Endothelial cell of umbilical vein (primary cell): ENCODE measurements at regions not wholly inside any gene's neighbourhood (a gene's known extent, or its start where the extent isn't known, plus 50 kb on each side); places are given as distances from the start of the nearest gene placed in this dataset.

Source experiments
- EZH2 ChIP-seq: IDR thresholded peaks from 2 replicates; pipeline ENCODE4 v1.6.1; 2012; ENCODE audit warnings: borderline replicate concordance, low read depth, mild to moderate bottlenecking, moderate library complexity, low read length, inconsistent platforms; ENCODE audit not compliant: severe bottlenecking
- TF ChIP-seq, protein P1 (sequence below), 2 donors: IDR thresholded peaks; 1 replicate in 1 of 2; 2 replicates in 1 of 2; pipeline ENCODE4 v1.5.1; 2011; ENCODE audit warnings: low read length in 2 of 2, mild to moderate bottlenecking in 2 of 2, moderate library complexity in 2 of 2, control low read depth in 1 of 2, inconsistent platforms in 1 of 2, low read depth in 1 of 2; ENCODE audit not compliant: insufficient read depth in 1 of 2; ENCODE audit errors: extremely low read depth in 1 of 2

DNA sequence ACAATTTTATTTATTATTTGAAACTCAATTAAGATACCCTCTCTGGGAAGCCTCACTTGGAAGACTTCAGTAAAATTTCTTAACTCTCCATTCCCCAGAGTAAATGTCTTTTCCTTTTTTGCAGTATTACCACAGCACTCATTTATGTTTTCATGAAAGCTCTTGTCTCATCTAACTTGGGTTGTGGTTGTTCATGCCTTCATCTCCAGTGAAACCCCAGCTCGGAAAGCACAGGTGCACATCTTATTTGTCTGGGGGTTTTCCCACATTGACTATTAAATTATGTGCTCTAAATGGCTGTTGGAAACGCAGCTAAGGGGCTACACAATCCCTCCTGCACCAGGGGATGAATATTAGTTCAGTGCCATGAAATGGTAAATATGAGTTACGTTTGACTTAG is 954.2 kb upstream of the RAG2 start:
- TF ChIP-seq, protein P1, sequence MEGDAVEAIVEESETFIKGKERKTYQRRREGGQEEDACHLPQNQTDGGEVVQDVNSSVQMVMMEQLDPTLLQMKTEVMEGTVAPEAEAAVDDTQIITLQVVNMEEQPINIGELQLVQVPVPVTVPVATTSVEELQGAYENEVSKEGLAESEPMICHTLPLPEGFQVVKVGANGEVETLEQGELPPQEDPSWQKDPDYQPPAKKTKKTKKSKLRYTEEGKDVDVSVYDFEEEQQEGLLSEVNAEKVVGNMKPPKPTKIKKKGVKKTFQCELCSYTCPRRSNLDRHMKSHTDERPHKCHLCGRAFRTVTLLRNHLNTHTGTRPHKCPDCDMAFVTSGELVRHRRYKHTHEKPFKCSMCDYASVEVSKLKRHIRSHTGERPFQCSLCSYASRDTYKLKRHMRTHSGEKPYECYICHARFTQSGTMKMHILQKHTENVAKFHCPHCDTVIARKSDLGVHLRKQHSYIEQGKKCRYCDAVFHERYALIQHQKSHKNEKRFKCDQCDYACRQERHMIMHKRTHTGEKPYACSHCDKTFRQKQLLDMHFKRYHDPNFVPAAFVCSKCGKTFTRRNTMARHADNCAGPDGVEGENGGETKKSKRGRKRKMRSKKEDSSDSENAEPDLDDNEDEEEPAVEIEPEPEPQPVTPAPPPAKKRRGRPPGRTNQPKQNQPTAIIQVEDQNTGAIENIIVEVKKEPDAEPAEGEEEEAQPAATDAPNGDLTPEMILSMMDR (IDR thresholded peaks at IDR 0.05; ENCODE audit: extremely low read depth in 1 of 2, insufficient read depth in 1 of 2, low read depth in 1 of 2, low read length in 2 of 2) = no peak
- TF ChIP-seq EZH2 = no peak
